NCI-H1092 (cell line): ENCODE measurements at regions not wholly inside any gene's neighbourhood (a gene's known extent, or its start where the extent isn't known, plus 50 kb on each side); places are given as distances from the start of the nearest gene placed in this dataset.
"Not testable (repeated sequence)": the region's sequence is repeated elsewhere in the genome, so short reads cannot be mapped to it uniquely, and the experiment has no call there.

Experiments used
- DNase-seq: peaks from one replicate; lab custom pipeline; 2025; lab: John Stamatoyannopoulos, UW

- DNase-seq: no peak
Observed at GRCh38 chr15:31597466-31597865, 270.8 kb downstream of the KLF13 start.

DNA sequence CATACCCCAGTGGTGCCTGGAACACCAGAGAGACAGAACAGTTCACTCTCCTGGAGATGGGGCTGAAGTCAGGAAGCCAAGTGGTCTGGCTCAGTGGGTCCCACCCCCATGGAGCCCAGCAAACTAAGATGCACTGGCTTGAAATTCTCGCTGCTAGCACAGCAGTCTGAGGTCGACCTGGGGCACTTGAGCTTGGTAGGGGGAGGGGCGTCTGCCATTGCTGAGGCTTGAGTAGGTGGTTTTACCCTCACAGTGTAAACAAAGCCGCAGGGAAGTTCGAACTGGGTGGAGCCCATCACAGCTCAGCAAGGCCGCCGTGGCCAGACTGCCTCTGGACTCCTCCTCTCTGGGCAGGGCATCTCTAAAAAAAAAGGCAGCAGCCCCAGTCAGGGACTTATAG is 272.0 kb downstream of the KLF13 start:
- no peak for DNase-seq

DNA sequence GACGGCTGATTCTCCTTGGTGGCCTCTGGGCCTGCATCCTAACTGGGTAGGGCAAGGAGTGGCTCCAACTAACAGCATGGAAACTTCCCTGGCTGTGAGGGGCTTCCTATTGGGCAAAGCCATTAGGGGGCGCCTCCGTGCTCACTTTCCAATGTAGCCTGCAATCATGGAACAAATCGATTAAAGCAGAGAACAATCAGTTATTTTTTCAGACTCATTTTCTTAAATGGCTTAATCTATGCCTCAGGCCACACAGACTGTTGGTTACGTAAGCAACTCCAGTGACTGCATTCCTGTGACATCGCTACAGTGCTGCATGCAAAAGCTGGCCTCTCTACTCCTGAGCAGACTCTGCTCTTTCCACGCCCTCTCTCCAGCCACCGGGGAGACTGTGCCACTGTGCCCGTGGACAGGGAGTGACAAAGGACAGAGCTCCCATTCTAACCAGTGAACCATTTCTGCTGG is 278.9 kb downstream of the KLF13 start:
- DNase-seq: no peak

GRCh38 chr15:31606194-31606669 is 279.6 kb downstream of the KLF13 start:
- no peak for DNase-seq

- DNase-seq: no peak
Observed at GRCh38 chr15:31606931-31607497, 280.4 kb downstream of the KLF13 start.

GRCh38 chr15:31607656-31608055 is 281.0 kb downstream of the KLF13 start:
- no peak for DNase-seq

DNA sequence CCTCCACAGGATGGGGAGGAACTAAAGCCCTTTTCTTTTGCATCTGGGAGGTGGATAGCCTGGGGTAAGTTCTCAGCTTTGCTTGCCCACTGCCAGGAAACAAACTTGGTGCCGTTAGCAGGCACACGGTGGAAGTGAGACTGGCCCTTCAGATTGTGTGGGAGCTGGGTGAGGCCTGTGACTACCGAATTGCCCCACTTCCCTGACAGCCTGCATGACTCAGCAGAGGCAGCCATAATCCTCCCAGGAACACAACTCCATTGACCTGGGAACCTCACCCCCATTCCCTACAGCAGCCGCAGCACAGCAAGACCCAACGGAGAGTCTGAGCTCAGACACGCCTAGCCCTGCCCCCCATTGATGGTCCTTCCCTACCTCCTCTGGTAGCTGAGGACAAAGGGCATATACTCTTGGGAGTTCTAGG is 282.6 kb downstream of the KLF13 start:
- no peak for DNase-seq

GRCh38 chr15:31609906-31610305 is 283.3 kb downstream of the KLF13 start:
- no peak for DNase-seq

DNA sequence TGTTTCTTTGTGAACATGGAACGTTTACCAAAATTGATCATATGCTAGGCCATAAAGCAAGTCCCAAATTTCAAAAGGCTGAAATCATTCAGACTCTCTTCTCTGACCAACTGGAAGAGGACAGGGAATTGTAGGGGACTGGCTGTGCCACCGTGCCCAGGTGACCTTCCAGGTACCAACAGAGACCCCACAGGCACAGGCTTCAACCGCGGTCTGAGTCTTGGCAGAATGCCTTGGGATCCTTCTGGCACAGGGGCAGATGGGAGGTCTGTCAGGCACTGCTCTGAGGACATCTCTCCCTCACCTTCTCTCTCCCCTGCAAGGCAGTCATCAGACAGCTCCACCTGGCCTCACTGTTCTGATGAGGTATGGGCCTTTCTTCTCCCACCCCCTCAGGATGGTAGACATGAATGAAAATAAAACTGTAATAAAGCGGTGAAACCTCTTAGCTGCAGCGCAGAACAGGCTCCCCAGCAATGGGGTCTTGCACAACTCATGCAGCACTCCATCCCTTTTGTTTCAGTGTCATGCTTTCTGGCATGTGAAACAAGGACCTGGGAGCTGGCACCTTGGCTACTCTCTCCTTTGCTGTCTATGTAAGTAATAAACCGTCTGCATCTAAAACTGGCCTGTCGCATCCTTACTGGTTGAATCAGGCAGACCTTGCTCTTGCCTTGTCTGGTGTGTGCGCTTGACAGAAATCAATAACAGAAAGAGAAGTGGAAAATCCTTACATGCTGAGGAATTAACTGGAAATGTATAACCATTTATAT is 289.2 kb downstream of the KLF13 start:
- DNase-seq: no peak

GRCh38 chr15:31623297-31623696 is 296.7 kb downstream of the KLF13 start:
- DNase-seq: not testable (repeated sequence)

DNA sequence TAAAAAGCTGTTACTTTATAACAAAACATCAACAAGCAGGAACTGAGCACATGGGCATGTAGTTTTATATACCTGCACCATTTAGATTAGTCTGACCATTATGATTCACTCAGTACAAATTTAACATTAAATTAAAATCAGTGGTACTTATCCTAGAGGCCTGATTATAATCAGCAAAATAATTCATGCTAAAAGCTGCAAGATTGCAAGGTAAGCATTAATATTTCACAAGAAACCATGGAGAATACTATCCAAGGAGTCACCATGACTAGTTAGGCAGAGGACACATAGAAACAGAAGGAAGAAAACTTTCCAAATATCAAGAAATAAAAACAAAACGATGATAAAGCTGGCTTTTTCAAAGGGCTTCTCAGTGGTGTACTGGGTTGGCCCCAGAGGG is 297.5 kb downstream of the KLF13 start:
- DNase-seq: not testable (repeated sequence)

GRCh38 chr15:31635715-31636114 is 309.1 kb downstream of the KLF13 start:
- peak; percentile 37 for DNase-seq

DNA sequence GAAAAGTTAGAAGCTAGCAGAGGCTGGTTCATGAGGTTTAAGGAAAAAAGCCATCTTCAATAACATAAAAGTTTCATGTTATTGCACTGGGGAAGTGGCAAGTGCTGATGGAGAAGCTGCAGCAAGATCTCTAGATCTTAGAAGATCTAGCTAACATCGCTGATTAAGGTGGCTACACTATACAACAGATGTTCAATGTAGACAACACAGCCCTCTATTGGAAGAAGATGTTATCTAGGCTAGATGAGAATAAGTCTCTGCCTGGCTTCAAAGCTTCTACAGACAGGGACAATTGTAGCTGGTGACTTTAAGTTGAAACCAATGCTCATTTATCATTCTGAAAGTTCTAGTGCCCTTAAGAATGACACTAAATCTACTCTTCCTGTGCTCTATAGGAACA is 310.3 kb downstream of the KLF13 start:
- DNase-seq: not testable (repeated sequence)

GRCh38 chr15:31643955-31644354 is 317.3 kb downstream of the KLF13 start:
- DNase-seq: not testable (repeated sequence)

GRCh38 chr15:31644761-31645160 is 318.1 kb downstream of the KLF13 start:
- not testable (repeated sequence) for DNase-seq

- DNase-seq: not testable (repeated sequence)
Observed at GRCh38 chr15:31647337-31647826, 320.7 kb downstream of the KLF13 start.

GRCh38 chr15:31649634-31650033 is 323.0 kb downstream of the KLF13 start:
- DNase-seq: not testable (repeated sequence)

DNA sequence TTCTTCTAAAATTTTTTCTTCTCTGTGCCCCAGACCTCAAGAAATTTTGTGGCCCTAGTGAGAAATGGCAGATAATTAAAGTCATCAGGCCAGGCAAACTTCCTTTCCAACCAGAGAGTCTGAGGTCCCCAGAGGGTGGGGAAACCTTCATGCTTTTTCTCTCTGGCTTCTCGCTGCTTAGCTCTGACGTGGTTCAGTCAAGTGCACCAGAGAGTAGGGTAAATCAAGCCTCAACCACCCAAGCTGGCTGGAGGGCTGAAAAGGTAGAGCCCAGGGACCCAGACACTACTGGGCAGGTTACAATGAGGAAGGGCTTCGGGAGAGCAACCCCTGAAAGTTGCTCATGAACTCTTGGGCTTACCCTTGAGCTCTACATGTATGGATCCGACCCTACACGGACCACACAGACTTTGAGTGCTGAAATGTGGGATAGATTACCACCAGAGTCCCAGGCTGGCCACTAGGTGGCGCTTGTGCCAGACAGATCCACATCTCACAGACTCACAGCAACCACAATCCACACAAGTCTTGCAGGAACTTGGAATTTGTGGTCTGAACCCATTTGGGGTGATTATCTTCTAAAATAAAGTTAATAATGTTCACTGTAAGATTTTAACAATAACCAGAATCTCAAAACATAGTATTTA is 323.5 kb downstream of the KLF13 start:
- not testable (repeated sequence) for DNase-seq

DNA sequence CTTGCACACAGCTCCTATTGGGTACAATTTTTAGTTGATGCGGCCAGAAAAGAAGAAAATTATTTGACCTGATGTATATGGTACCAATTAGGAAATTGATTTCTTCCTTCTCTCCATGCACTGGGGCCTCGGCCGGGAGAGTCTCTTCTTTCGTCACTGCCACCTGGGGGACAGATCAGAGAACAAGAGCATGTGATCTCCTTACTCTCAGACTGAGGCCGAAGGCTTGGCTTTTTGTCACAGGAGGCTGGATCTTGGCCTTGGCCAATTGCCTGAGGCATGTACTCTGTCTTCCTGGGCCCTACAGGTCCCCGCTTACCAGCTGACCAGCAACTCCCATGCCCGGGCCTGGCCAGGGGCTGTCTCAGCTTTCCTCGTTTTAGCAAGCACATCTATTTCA is 330.3 kb downstream of the KLF13 start:
- DNase-seq: not testable (repeated sequence)

DNA sequence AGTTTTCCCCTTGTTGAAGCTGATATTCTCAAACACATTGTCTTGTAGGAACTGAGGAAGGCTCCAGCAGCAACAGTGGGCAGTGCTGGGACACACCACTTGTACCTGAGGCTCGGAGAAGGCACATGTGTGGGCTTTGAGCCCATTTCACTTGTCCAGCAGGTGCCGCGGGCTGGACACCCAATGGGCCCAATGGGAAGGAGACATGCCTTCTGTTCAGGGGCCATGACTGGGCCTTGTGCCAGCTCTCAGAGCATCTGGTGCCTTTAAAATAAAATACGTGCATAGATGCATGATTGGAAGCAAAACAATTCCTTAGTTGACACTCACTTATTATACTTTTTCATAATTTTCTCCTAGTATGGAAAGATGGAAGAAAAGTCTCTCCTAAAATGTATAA is 334.2 kb downstream of the KLF13 start:
- no peak for DNase-seq

GRCh38 chr15:31665732-31666131 is 339.1 kb downstream of the KLF13 start:
- not testable (repeated sequence) for DNase-seq

DNA sequence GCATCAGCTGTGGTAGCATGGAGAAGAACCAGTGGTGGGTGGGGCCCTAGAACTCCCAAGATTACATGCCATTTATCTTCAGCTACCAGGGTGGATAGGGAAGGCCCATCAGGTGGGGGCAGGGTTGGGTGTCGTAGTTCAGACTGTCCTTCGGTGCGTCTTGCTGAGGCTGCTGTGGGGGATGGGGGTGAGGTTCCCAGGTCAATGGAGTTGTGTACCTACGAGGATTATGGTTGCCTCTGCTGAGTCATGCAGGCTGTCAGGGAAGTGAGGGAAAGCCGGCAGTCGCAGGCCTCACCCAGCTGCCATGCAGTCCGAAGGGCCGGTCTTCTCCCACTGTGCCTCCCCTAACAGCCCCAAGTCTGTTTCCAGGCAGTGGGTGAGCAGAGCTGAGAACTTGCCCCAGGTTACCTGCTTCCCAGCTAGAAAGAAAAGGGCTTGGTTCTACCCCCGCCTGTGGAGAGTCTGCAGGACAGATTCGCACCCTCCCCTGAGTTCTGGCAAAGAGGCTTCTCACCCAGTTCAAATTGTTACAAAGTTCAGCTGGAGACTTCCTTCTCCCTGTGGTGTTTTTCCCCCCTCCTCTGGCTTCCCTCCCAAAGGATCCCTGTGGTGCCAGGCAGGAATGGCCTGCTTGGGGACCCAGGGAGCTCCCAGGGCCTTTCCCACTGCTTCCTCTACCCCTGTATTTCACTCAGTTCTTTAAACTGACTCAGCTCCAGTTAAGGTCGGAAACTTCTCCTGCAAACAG is 342.7 kb downstream of the KLF13 start:
- not testable (repeated sequence) for DNase-seq
